PFSK-1 (cell line): ENCODE measurements at regions not wholly inside any gene's neighbourhood (a gene's known extent, or its start where the extent isn't known, plus 50 kb on each side); places are given as distances from the start of the nearest gene placed in this dataset.

Experiments
- FOXP2 ChIP-seq: optimal IDR thresholded peaks from 2 replicates; pipeline ENCODE3; 2011; ENCODE audit warnings: borderline replicate concordance, control low read depth, inconsistent platforms; ENCODE audit not compliant: insufficient read depth; ENCODE audit errors: extremely low read length, extremely low read depth
- POLR2AphosphoS5 ChIP-seq: IDR thresholded peaks from 2 replicates; pipeline ENCODE4 v1.6.1; 2012; ENCODE audit warnings: low read depth, mild to moderate bottlenecking, control low read depth, low read length, moderate library complexity
- SIN3A ChIP-seq: IDR thresholded peaks from 2 replicates; pipeline ENCODE4 v1.6.1; 2012; ENCODE audit warnings: mild to moderate bottlenecking, low read length, moderate library complexity, borderline replicate concordance; ENCODE audit not compliant: insufficient read depth
- TAF1 ChIP-seq: IDR thresholded peaks from 2 replicates; pipeline ENCODE4 v1.6.1; 2012; ENCODE audit warnings: low read length, control low read depth, borderline replicate concordance; ENCODE audit not compliant: insufficient read depth
- TF ChIP-seq, protein P1 (sequence below), 2 experiments: IDR thresholded peaks; 2 replicates each; pipeline versions ENCODE4 v1.6.1 to v1.8.0; 2011 to 2012; ENCODE audit warnings: low read depth in 2 of 2, low read length in 2 of 2, control low read depth in 1 of 2, inconsistent platforms in 1 of 2, mild to moderate bottlenecking in 1 of 2, moderate library complexity in 1 of 2; ENCODE audit not compliant: insufficient read depth in 1 of 2

DNA sequence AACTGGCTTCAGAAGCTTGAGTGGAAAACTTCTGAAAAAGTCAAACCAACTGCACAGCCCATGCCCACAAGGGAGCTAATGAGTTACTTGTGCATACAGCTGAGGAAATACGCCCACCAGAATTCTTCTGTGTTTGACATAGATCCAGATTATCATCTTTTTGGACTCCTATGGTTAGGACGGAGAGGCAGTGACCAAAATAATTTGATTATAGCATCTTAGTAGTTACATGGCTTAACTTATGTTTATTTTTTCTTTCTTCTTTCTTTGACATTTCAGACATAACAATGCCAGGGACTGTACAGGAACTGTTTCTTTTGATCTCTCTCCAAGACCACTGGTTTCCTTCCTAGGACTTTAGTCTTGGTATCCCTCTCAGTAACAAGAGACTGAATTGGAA, 246.1 kb upstream of the RASGRP1 start:
- TF ChIP-seq POLR2AphosphoS5 = no peak
- no peak for TF ChIP-seq TAF1
- TF ChIP-seq, protein P1, sequence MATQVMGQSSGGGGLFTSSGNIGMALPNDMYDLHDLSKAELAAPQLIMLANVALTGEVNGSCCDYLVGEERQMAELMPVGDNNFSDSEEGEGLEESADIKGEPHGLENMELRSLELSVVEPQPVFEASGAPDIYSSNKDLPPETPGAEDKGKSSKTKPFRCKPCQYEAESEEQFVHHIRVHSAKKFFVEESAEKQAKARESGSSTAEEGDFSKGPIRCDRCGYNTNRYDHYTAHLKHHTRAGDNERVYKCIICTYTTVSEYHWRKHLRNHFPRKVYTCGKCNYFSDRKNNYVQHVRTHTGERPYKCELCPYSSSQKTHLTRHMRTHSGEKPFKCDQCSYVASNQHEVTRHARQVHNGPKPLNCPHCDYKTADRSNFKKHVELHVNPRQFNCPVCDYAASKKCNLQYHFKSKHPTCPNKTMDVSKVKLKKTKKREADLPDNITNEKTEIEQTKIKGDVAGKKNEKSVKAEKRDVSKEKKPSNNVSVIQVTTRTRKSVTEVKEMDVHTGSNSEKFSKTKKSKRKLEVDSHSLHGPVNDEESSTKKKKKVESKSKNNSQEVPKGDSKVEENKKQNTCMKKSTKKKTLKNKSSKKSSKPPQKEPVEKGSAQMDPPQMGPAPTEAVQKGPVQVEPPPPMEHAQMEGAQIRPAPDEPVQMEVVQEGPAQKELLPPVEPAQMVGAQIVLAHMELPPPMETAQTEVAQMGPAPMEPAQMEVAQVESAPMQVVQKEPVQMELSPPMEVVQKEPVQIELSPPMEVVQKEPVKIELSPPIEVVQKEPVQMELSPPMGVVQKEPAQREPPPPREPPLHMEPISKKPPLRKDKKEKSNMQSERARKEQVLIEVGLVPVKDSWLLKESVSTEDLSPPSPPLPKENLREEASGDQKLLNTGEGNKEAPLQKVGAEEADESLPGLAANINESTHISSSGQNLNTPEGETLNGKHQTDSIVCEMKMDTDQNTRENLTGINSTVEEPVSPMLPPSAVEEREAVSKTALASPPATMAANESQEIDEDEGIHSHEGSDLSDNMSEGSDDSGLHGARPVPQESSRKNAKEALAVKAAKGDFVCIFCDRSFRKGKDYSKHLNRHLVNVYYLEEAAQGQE (IDR thresholded peaks at IDR 0.05; ENCODE audit: insufficient read depth in 1 of 2, low read depth in 2 of 2, low read length in 2 of 2) = no peak

DNA sequence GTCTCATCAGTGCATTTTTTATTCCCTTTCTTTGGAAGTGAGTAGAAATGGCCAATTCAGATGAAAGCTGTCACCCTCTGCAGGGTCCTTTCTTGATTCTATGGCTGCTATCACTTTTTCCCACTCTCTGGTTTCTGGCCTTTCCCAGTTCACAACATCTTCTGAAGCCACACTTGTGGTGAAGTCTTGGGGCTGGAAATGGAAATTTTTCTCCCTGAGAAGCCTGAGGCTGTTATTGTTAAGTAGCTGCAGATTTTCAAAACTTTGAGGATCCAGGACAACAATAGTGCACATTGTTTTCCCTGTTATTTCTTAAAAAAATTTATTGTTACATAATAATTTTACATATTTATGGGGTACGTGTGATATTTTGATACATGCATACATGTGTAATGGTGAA, 250.3 kb upstream of the RASGRP1 start:
- TF ChIP-seq, protein P1 (IDR thresholded peaks at IDR 0.05; ENCODE audit: insufficient read depth in 1 of 2, low read depth in 2 of 2, low read length in 2 of 2) = no peak
- TF ChIP-seq SIN3A (no peak), POLR2AphosphoS5 (no peak), TAF1 (no peak), FOXP2 (no peak)

DNA sequence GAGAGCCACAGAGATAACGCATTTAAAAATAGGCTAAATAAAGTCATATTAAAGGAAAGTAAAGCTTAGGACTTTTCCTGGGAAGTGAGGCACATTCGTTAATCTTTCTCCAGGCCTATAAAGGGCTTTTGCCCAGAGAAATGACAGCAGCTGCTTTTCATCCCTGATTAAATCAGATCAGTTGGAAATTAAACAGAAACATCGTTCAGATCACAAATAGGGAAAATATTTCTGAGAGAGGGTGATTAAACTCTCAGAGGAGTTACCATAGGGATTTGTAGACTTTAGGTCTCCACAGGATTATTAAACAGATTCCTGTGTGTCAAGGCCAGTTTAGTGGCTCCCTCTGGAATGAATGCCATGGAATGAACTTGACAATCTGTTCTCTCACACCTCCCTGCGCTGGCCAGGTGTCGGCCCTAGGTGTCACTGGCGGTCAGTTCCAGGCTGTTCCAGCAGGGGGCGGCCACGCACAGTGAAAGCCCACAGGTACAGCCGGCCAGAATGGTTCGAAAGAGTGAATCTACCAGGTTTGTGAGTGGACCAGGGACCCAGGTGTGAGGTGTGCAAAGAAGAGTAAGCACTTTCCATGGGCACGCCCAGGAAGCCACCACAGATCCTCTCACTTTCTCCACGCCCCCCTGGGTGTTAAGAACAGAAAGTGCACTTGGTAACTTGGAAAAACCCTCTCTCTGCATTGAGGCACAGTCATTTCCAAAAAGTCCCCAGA, 253.0 kb upstream of the RASGRP1 start:
- TF ChIP-seq TAF1 = no peak
- no peak for TF ChIP-seq SIN3A
- TF ChIP-seq, protein P1 (IDR thresholded peaks at IDR 0.05; ENCODE audit: insufficient read depth in 1 of 2, low read depth in 2 of 2, low read length in 2 of 2) = no peak
- no peak for TF ChIP-seq POLR2AphosphoS5
- TF ChIP-seq FOXP2 = no peak

DNA sequence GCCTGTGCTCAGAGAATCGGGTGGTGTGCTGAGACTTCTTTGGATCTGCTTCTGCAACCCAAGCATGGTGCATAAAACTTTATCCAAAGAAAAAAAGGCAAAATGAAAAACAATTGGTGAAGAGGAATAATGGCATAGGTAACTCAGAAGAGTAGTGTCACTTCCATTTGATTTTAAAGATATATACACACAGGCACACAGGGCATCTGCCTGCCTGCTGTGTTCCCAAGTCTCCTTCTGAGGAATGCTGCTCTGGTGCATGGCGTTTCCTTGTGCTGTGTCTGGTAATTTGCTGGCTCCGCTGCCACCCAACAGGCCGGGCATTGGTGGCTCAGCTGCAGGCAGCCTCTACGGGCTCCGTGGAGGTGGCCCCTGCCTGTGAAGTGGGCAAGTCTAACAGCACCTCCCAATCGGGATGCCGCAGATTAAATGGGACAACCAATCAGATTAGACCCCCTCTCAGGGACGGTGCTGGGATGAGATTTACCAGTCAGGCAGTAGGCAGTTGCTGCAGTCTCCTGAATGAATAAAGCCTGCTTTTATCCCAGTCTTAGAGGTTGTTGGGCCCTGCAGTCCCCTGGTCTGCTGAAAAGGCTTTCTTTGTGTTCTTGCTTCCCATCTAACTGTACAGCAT, 253.7 kb upstream of the RASGRP1 start:
- TF ChIP-seq SIN3A (no peak), POLR2AphosphoS5 (no peak), TAF1 (no peak), FOXP2 (no peak)

DNA sequence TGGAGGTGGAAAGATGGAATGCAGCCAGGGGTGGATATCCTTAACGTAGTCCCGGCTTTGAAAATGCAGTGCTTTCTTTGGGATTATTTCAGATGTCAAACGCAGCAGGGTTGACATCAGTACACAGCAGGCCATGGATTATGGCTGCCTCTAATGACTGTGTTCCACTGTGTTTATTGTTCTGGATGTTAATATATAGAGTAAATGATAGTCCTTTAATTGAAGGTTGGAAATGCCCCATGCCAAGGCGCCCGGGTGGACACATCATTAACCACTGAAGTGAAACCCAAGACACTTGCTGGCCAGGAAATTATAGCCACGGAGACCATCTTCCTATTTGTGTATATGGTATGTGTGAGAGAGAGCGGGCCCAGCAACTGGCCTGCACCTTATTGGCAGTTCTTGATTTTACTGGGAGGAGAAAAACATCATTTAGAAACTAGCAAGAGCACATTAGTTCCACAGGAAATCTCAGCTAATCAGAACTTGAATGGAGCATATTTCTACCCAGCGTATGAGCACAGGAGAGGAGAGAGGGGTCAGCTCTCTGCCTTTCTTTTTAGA, 254.9 kb upstream of the RASGRP1 start:
- no peak for TF ChIP-seq TAF1
- no peak for TF ChIP-seq SIN3A
- TF ChIP-seq, protein P1 (IDR thresholded peaks at IDR 0.05; ENCODE audit: insufficient read depth in 1 of 2, low read depth in 2 of 2, low read length in 2 of 2) = no peak
- TF ChIP-seq POLR2AphosphoS5 = no peak
- TF ChIP-seq FOXP2 = no peak
